BE2C (cell line): ENCODE measurements at regions not wholly inside any gene's neighbourhood (a gene's known extent, or its start where the extent isn't known, plus 50 kb on each side); places are given as distances from the start of the nearest gene placed in this dataset.

Source experiments
- DNase-seq: peaks from one replicate; pipeline ENCODE4 v3.0.0-alpha.2; 2020
- H3K27me3 ChIP-seq: fragments of 250-450 bp; sonication (Bioruptor Pico); 2 replicates; pipeline ENCODE4 v1.5.1; 2020; ENCODE audit warnings: mild to moderate bottlenecking
- H3K36me3 ChIP-seq: fragments of 250-450 bp; sonication (Bioruptor Pico); 2 replicates; pipeline ENCODE4 v1.5.1; 2020; ENCODE audit warnings: mild to moderate bottlenecking
- H3K4me1 ChIP-seq: fragments of 250-450 bp; sonication (Bioruptor Pico); 2 replicates; pipeline ENCODE4 v1.5.1; 2020
- H3K4me3 ChIP-seq: 2 replicates; pipeline ENCODE4 v1.5.1; 2011; ENCODE audit warnings: low read depth, low read length
- H3K9me3 ChIP-seq: fragments of 250-450 bp; sonication (Bioruptor Pico); 2 replicates; pipeline ENCODE4 v1.5.1; 2020
- TF ChIP-seq, protein P1 (sequence below): IDR thresholded peaks from 2 replicates; pipeline ENCODE4 v1.5.1; 2012; ENCODE audit warnings: mild to moderate bottlenecking, low read depth, low read length

GRCh38 chr2:144595279-144595678 is 75.4 kb upstream of the ZEB2 start:
- Histone ChIP-seq H3K9me3 (no peaks in the 10 kb centered on the region), H3K4me3 (no peak overlapping the region), H3K36me3 (no peaks in the 10 kb centered on the region), H3K4me1 (no peaks in the 10 kb centered on the region), H3K27me3 (no peaks in the 10 kb centered on the region)
- TF ChIP-seq, protein P1, sequence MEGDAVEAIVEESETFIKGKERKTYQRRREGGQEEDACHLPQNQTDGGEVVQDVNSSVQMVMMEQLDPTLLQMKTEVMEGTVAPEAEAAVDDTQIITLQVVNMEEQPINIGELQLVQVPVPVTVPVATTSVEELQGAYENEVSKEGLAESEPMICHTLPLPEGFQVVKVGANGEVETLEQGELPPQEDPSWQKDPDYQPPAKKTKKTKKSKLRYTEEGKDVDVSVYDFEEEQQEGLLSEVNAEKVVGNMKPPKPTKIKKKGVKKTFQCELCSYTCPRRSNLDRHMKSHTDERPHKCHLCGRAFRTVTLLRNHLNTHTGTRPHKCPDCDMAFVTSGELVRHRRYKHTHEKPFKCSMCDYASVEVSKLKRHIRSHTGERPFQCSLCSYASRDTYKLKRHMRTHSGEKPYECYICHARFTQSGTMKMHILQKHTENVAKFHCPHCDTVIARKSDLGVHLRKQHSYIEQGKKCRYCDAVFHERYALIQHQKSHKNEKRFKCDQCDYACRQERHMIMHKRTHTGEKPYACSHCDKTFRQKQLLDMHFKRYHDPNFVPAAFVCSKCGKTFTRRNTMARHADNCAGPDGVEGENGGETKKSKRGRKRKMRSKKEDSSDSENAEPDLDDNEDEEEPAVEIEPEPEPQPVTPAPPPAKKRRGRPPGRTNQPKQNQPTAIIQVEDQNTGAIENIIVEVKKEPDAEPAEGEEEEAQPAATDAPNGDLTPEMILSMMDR = no peak
- no peak for DNase-seq

DNA sequence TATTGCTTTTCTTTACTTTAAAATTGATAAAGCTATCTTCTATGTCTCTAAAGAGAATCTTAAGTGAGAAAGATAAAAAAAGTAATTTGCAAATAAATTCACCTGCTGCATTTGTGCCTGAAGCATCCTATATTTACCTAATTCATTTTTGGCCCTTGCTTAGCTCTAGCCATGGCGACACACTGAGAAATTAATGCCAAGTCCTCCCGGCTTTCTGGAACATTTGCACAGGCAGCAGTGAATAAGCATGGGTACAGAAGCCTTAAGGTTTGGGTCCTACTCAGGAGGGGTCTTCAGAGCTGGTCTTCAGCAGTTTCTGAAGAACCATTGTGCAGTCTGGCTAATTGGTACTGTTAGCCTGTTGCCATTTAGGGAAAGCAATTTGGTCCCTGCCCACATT is 73.9 kb upstream of the ZEB2 start:
- TF ChIP-seq, protein P1 = no peak

DNA sequence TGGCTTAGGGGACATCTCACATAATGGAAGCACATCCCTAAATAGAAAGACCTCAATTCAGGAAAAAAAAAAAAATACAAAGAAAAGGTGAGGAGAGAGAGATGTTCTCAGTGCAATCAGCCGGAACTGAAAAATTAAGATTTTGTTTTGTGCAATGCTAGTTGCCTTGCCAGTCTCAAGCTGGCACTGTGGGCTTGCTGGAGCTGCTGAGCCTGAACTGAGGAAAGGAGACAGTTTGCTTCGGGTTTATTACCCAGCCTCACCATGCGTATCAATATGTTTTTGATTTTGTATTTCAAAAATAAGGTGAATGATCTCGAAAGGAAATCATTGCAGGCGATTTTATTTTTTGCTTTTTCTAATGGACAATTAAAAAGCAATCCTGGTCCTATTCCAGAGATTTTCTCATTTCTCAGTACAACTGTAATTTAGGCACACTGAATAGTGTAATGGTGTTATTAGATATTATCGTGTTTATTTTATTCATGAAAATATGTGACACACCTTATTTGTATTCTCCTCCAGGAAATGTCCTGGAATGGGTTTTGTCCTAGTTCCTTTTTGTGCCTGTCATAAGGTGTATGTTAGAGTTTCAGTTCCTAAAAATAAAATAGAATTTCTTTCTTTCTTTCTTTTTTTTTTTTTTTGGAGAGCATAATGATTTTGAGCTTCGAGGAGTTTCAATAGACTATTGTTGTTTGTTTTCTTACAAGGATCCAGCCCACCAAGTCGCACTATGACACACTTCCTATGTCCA is 72.8 kb upstream of the ZEB2 start:
- no peaks in the 10 kb centered on the region for H3K27me3 ChIP-seq
- H3K9me3 ChIP-seq = no peaks in the 10 kb centered on the region
- TF ChIP-seq, protein P1 = no peak
- H3K36me3 ChIP-seq = no peaks in the 10 kb centered on the region
- no peaks in the 10 kb centered on the region for H3K4me1 ChIP-seq
- no peak overlapping the region for H3K4me3 ChIP-seq
- DNase-seq = no peak

More for the DNA sequence above, 73.9 kb upstream of the ZEB2 start:
- Histone ChIP-seq H3K9me3 (no peaks in the 10 kb centered on the region), H3K36me3 (no peaks in the 10 kb centered on the region), H3K27me3 (no peaks in the 10 kb centered on the region), H3K4me3 (no peak overlapping the region), H3K4me1 (no peaks in the 10 kb centered on the region)
- no peak for DNase-seq

DNA sequence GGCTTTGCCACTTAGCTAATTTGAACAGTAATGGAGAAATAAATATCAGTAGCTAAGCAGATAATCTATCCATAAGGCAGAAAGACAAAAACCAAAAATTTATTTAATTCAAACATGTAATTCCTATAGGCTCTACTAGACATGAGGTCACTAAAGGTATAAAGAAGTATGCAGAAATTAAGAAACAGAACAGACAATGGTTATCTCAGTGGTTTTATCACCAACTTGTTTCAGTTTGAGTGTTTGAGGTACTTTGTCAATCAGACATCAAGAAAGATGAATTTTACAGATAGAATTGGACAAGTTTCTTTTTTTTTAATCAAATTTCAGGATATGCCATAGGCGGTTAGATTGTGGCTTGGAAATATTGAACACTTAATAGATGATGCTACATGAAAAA is 67.4 kb upstream of the ZEB2 start:
- H3K36me3 ChIP-seq = no peaks in the 10 kb centered on the region
- no peak overlapping the region for H3K4me3 ChIP-seq
- TF ChIP-seq, protein P1 = no peak
- no peaks in the 10 kb centered on the region for H3K9me3 ChIP-seq
- no peaks in the 10 kb centered on the region for H3K4me1 ChIP-seq
- H3K27me3 ChIP-seq = no peaks in the 10 kb centered on the region
- no peak for DNase-seq

DNA sequence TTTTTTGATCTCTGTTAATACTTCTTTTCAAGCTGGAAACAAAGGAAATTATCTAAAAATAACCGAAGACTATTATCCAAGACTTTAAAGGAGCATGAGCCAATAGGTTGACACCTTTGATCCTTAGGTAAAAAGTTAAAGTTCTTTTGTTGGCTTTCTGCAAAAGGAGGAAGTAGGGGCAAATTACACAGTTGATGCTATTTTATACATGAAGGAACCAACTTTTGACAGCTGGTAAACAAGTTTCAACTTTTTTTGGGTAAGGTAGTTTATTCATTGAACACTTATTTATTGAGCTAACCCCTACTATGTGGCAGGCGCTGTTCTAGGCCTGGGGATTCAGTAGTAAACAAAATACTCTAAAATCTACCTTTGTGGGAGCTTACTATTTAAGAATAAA is 66.6 kb upstream of the ZEB2 start:
- no peak overlapping the region for H3K4me3 ChIP-seq
- H3K27me3 ChIP-seq = no peaks in the 10 kb centered on the region
- no peaks in the 10 kb centered on the region for H3K4me1 ChIP-seq
- DNase-seq = no peak
- H3K36me3 ChIP-seq = no peaks in the 10 kb centered on the region
- TF ChIP-seq, protein P1 = no peak
- no peaks in the 10 kb centered on the region for H3K9me3 ChIP-seq

- Histone ChIP-seq H3K4me3 (no peak overlapping the region), H3K27me3 (no peaks in the 10 kb centered on the region), H3K9me3 (no peaks in the 10 kb centered on the region), H3K36me3 (no peaks in the 10 kb centered on the region), H3K4me1 (no peaks in the 10 kb centered on the region)
- no peak for DNase-seq
- TF ChIP-seq, protein P1 = no peak
Observed at GRCh38 chr2:144583741-144584453, 64.0 kb upstream of the ZEB2 start.
